HG03520 (cell line): ENCODE measurements at regions not wholly inside any gene's neighbourhood (a gene's known extent, or its start where the extent isn't known, plus 50 kb on each side); places are given as distances from the start of the nearest gene placed in this dataset.
"Not testable (repeated sequence)": the region's sequence is repeated elsewhere in the genome, so short reads cannot be mapped to it uniquely, and the experiment has no call there.

Experiments
- ATAC-seq: cut with Tn5 transposase; IDR thresholded peaks from one replicate; pipeline ENCODE4 v1.9.1; 2021; ENCODE audit warnings: mild to moderate bottlenecking, moderate library complexity; ENCODE audit not compliant: unreplicated experiment

DNA sequence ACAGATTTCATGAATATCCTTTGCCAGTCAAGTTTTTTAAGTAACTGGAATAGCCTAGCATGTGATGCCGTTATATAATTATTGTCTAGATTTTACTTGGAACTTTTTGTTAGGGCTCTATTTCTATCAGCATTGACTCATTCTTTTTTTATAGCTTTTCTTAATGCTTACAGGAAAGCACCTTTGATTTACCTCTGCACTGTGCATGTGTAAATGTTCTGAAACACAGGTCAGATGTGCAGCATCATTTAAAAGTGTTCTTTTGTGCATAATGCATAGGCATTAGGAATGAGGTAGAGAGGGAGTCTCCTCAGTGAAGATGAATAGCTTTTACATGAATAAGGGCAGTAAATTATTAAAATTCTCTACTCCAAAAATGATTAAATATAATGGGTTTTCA lies 669.3 kb upstream of the MBL2 start:
- ATAC-seq, result no peak

DNA sequence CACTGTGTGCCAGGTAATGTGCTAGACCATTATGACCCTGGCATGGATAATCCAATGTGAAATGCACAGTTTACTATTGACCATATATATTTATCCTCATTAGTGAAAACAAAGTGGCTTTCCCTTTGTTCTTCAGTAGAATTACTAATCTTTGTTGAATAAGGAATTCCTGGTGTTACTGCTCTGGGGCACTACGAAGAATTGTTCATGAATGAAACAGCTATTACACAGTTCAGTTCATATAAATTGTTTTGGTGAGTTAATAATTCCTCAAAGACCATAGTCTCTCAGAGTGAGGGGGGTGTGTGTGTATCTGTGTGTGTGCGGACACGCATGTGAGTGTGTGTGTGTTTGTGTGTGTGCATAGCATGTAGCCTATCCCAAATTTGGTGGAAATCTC lies 668.0 kb upstream of the MBL2 start:
- ATAC-seq, result no peak

DNA sequence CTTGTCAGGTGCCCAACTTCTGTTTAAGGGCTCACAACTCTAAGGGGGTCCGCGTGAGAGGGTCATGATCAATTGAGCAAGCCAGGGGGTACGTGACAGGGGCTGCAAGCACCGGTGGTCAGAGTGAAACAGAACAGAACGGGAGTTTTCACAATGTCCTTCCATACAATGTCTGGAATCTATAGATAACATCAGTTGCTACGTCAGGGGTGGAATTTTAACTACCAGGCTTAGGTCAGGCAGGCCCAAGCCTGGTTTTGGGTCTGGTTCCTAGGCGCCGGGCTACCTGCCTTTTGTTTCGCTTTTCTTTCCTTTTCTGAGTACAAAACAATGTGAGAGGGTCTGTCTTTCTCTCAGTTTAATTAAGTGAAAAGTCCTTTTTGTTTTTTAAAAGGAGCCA lies 666.5 kb upstream of the MBL2 start:
- not testable (repeated sequence) for ATAC-seq

DNA sequence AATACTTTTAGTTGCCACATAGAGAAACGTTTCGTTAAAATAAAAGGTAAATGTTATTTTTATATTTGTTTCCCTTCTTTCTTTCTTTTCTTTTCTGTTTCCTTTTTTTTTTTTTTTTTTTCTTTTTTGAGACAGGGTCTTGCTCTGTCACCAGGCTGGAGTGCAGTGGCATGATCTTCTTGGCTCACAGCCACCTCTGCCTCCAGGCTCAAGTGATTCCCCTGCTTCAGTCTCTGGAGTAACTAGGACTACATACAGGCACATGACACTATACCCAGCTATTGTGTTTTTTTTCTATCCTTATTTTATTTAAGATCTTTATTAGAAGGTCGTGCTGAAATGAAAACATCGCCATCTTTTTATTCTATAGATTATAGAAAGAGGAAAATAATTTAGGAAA lies 661.8 kb upstream of the MBL2 start:
- ATAC-seq, result no peak

DNA sequence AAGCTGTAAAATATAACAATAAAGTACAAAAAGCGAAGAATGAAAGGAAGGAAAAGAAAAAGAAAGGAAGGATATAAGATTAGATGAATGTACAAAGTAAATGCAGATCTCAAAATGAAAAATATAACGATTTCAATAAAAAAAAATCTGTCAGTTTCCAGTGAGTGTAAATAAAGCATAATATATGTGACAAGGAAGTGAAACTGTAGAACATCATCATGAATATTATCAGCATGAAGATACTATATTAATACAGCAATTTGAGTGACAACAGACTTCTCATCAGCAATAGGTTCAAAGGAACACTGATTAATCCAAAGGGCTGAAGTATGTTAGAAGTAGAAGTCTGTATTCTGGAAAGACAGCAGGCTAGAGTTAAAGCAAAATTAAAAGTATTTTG lies 659.5 kb upstream of the MBL2 start:
- no peak for ATAC-seq

DNA sequence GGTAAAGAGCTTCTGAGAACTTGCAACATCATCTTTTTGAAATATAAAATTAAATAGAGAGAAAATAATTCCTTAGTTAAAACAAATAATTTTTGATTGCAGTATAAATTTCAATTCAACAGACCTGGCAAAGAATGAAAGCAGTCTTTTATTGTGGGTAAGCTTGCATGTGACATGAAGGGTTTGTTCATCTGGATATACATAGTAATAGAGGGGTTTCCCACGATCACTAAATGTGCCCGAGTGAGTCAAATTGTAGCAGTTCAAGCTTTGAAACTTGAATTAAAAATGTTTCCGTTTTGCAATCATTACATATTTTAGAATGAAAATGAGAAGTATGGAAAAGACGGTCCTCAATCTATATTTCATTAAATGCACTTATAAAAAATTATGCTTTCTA lies 658.4 kb upstream of the MBL2 start:
- ATAC-seq, result no peak

DNA sequence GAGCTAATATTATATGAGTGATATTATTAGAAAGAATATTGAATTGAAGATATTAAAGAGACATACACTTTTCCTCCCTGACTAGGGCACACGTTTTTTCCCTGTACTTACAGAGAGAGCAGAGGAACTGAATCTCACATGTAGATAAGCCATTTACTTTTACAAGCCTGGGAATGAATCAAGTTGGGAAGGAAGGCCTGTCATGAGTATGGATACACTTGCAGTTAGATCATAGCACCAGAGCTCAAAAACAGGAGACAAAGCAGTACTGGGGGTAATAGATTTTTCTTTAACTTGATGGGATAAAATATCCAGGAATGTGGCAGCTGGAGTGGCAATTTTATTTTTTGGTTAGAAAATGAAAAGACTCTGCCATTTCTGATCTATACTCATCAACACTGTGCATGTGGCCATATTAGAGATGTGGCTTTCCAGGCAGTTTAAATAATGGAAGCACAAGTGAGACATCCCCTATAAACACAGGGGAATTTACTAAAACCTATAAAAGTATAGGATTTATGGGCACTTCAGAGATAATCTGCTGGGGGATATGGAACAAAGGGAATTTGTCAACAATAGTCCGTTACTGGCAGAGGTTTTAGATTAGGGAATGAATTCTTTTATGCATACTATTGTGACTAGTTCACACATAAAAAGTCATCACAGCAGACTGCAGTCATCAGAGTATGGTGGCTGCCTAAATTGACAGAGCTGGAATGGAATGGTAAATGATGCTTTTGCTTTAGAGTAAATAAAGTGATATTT lies 657.7 kb upstream of the MBL2 start:
- no peak for ATAC-seq

DNA sequence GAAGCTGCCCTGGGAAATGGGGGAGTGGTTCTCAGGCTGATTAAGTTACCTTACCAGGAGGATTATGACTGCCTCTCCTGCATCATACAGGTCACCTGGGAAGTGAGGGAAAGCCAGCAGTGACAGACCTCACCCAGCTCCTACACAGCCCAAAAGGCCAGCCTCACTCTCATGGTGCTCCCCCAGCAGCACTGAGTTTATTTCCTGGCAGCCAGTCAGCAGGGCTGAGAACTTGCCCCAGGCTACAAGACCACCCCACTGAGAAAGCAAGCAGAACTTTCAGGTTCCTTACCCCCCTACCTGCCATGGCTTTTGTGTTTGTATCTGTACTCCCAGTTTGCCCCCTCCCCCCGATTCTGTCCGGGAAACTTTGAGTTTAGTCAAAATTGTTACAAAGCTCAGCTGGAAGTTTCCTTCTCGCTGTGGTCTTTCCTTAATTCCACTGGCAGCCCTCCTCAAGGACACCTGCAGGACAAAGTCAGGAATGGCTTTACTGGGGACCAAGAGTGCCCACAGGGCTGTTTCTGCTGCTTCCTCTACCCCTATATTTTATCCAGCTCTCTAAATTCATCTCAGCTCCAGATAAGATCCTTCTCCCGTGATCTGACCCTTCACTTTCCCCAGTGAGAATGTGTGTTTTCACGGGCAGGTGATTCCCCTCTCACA lies 649.8 kb upstream of the MBL2 start:
- no peak for ATAC-seq

DNA sequence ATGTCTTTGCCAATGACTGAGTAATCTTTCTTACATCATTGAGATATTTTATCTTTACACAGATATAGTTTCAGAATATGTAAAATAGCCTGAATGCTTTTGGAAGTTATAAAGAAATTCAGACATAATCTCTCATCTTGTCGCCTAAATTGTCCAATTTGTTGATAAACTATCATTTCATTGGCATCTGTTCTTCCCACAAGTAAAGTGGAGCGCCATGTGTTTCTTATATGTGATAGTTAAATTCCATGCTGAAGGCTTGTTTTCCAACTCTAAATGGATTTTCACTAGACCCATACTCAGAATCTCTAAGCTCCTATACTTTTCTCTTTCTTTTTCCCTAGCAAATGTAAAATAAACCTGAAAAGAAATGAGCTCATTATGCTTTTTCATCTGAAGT lies 640.1 kb upstream of the MBL2 start:
- ATAC-seq, result no peak

DNA sequence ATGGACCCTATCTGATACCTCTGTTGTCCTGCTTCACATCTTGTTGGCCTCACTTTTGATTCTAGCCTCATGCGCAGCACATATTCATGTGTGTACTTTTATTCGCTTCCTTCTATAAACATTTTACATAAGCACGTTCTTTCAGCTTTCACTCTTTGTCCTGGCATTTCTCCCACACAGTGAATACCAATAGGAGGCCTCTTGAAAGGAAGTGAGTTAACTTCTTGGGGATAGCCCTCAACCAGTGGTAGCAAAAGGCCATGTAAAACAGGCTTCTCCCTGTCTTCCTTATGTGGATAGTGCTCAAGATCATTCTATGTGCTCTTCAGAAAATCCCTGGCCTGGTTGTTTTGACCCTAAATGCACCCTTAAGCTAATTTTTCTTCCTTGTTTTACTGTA lies 633.9 kb upstream of the MBL2 start:
- no peak for ATAC-seq

DNA sequence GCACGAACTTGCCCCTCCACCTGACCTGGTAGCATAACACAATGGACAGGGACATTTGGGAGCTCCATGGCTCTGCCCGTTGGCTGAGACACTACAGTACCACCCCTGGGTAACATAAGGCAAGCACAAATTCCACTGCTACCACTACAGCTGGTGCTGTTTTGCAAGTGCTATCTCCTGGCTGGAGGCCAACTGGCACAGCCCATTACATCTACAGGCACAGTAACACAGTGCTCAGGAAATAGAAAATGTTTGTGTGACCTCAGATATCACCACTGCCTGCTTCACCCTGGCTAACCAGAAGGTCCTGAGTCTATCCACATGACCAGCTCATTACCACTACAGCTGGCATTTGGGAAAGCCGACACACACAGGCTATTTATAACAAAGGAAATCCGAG lies 631.1 kb upstream of the MBL2 start:
- no peak for ATAC-seq

DNA sequence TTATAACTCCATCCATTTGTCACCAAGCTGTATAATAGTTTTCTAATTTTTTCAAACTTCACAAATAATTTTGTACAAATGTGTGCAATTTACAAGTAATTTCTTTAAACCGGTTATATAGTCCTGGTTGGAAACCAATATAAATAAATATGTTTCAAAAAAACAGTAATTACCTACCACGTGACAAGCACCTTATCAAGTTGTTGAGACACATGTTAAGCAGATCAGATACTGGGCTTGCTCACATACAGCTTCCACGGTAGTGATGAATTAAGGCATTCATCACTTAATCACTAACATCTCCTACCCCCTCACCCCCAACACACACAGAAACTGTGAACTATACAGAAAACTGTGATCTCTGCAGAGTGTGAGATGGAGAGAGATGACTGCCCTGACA lies 630.0 kb upstream of the MBL2 start:
- ATAC-seq, result no peak

DNA sequence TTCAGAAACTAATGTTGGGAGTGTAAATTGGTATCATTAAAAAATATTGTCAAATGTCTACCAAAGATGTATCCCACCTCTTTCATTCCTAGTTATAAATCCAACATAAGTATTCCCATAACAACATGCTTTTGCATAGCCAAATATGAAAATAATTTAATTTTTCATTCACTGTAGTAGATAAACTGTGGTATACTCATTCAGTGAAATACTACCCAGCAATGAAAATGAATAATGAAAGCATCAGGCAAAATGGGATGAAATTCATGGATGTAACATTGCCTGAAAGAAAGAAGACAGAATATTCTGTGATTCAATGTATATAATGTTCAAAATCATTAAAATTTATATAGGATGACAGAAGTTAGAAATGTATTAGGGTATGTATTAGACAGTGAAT lies 629.0 kb upstream of the MBL2 start:
- no peak for ATAC-seq

DNA sequence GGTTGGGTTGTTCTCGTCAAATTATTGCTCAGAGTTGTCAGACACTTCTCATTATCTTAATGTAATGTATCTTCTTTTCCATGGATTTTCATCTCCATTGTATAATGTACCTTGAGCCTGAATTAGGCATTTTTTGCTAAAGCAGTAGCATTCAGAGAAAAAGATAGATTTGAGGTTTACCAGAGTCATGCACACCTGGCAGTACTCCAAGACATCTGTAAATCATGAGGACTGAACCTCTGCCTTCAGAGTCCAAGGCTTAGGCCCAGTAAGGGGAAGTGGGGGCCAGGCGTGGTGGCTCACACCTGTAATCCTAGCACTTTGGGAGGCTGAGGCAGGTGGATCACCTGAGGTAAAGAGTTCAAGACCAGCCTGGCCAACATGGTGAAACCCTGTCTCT lies 624.3 kb upstream of the MBL2 start:
- no peak for ATAC-seq

DNA sequence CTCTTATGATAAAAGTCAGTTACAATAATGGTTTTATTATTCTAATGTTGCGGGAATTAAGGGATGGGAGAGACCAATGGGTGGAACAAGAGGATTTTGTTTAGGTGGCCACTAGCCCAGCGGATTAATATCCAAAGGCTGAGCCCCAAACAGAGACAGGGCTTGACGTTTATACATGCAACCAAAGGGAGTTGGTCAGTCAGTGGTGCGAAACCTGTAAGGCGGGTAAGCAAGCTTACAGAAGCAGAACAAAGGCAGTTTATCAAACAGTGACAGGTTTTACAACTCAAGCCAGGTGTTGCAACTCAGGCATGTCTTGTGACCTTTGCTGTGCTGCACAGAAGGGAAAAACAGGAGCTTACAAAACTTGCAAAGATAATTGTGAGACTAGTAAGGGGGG lies 622.9 kb upstream of the MBL2 start:
- no peak for ATAC-seq

DNA sequence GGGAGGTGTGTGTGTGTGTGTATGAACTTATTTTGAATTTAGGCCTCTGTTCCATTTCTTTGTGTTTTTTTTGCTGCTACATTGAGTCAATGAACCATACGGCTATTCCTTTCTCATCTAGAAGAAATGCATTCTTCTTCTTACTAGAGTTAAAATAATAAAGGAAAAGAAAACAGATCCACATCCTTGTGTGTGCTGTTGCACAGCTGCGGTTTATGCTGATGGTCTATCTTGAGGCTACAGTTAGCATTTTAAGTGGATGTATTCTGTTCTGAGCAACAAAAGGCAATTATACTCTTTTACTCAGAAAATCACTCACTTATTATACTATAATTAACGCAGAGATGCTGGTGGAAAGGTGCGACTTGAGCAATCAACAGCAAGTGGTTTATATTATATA lies 615.0 kb upstream of the MBL2 start:
- ATAC-seq, result no peak

DNA sequence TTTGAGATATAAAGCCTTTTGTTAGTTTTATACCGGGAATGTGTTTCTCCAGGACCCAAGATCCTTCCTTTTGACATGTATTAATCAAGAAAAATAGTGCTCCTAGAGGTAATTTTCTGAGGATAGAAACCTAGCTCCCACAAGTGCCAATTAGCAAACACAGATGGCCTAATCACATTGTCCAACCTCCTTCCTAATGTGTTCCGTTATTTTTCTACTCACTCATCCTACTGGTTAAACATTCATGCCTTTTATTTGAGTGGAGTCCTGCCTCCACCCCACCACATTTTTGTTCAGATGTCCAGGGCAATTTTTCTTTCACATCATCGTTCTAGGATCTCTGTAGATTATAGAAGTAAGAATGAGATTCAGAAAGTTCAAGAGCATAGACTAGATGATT lies 610.0 kb upstream of the MBL2 start:
- no peak for ATAC-seq

DNA sequence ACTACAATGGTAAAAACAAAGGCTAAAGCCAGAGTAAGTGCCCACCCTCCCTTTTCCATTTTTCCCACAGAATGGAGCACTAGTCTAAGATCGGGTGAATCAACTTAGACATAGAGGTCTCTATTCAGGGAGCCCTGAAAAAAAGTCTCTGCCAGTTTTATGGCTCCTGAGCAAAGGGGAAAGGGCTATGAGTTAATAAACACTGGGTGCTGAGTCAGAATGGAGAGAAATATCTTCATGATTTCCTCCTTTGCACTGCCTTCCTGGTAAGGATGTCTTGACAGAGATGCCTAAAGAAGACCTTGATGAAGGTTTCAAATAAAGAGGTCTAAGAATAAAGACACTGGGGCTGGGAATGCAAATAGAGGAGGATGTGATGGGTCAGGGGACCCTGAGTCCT lies 607.4 kb upstream of the MBL2 start:
- no peak for ATAC-seq

DNA sequence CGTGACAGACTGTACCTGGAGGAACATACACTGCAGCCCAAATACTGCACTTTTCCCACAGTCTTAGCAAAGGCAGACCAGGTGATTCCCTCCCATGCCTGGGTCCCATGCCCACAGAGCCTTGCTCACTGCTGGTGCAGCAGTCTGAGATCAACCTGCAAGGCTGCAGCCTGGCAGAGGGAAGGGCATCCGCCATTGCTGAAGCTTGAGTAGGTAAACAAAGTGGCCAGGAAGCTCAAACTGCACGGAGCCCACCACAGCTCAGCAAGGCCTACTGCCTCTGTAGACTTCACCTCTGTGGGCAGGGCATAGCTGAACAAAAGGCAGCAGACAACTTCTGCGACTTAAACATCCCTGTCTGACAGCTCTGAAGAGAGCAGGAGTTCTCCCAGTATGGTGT lies 597.8 kb upstream of the MBL2 start:
- no peak for ATAC-seq

DNA sequence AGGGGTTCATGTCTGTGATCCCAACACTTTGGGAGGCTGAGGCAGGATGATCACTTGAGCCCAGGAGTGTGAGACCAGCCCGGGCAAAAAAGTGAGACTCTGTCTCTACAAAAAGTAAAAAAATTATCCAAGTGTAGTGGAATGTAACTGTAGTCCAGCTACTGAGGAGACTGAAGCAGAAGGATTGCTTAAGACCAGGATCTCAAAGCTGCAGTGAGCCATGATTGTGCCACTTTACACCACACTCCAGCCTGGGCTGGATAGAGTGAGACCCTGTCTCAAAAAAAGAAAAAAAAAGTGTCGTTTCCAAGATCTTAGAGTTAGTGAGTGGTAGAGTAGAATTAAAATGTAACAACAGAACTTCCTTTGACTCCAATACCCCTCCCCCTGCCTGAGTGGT lies 589.4 kb upstream of the MBL2 start:
- no peak for ATAC-seq

DNA sequence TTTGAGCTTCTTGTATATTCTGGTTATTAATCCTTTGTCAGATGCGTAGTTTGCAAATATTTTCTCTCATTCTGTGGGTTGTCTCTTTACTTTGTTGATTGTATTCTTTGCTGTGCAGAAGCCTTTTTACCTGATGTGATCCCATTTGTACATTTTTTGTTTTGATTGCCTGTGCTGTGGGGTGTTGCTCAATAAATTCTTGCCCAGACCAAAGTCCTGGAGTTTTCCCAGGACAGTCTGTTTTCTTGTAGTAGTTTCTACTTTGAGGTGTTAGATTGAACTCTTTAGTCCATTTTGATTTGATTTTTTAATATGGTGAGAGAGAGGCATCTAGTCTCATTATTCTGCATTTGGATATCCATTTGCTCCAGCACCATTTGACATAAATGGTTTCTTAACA lies 588.7 kb upstream of the MBL2 start:
- ATAC-seq, result no peak

DNA sequence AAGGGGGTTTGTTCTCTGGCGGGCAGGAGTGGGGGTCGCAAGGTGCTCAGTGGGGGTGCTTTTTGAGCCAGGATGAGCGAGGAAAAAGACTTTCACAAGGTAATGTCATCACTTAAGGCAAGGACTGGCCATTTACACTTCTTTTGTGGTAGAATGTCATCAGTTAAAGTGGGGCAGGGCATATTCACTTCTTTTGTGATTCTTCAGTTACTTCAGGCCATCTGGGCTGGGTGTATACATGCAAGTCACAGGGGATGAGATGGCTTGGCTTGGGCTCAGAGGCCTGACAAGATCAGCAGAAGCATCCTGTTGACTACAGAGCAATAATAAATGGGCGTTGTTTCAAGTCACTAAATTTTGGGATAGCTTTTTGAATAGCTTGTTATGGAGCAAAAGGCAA lies 586.4 kb upstream of the MBL2 start:
- not testable (repeated sequence) for ATAC-seq

DNA sequence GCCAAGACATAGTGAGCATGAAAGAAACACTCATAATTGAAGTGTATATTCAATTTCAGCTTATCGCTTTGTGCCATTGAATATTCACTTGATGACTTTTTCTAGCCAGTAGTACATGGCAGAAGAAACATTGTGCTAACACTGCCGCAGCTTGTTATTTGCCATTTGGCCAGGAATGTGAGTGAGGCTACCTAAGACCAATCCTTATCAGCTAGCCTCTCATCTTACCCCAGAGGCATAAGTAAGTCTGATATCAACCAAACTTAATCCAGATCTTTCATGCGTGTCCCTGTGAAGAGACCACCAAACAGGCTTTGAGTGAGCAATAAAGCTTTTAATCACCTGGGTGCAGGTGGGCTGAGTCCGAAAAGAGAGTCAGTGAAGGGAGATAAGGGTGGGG lies 586.0 kb upstream of the MBL2 start:
- no peak for ATAC-seq
